ENCODE measurements at regions not wholly inside any gene's neighbourhood (a gene's known extent, or its start where the extent isn't known, plus 50 kb on each side); places are given as distances from the start of the nearest gene placed in this dataset.

DNA sequence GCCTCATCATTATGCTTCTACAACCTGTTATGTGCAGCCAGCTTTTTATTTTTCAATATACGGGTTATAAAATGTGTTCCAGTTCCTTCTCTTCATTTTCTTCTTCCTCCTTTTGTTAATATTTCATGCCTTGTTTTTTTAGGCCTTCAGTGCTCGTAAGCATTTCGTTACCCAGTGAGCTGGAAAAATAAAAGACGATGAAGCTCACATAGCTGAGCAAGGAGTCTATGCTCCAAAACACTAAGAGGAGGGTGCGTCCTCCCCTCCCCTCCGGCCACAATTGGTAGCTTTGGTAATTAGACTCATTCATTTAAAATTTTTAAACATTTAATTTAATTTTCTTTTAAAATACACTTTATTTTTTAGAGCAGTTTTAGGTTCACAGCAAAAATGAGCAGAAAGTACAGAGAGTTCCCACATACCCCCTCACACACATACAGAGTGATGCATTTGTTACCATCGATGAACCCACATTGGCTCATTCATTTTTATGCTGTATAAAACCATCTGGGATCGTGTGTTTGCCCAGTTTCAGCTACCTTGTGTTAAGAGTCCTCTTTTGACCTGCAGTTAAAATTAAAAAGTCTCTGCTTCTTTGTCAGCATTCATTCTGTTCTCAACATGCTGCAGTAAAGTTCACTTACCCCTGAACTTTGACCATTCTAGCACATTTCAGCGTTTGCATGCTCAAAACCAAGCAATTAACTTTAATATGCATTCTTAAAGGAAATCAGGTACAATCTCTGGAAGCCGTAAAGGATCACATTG is 223.9 kb downstream of the LACC1 start:
- TF ChIP-seq POLR2A (IDR thresholded peaks at IDR 0.05; ENCODE audit: low read depth, low read length) = no peak
- no peak for TF ChIP-seq PAX5 (IDR thresholded peaks at IDR 0.05; ENCODE audit: insufficient read depth, low read length, severe bottlenecking)
- TF ChIP-seq TAF1 (IDR thresholded peaks at IDR 0.05; ENCODE audit: low read depth, low read length) = no peak
